Urinary bladder (tissue), 3 donors: ENCODE measurements at regions not wholly inside any gene's neighbourhood (a gene's known extent, or its start where the extent isn't known, plus 50 kb on each side); places are given as distances from the start of the nearest gene placed in this dataset.

Source experiments
- DNase-seq: peaks from one replicate; pipeline ENCODE4 v3.0.0-alpha.2; 2015; ENCODE audit errors: extremely low spot score
- H3K27ac ChIP-seq: one replicate; pipeline ENCODE4 v1.5.1; 2013; ENCODE audit warnings: low read depth, mild to moderate bottlenecking, moderate library complexity
- H3K36me3 ChIP-seq: one replicate; pipeline ENCODE4 v1.6.1; 2013; ENCODE audit warnings: mild to moderate bottlenecking, moderate library complexity; ENCODE audit not compliant: insufficient read depth
- H3K4me1 ChIP-seq: one replicate; pipeline ENCODE4 v1.6.1; 2013; ENCODE audit warnings: mild to moderate bottlenecking, moderate library complexity; ENCODE audit not compliant: insufficient read depth
- H3K4me3 ChIP-seq: one replicate; pipeline ENCODE4 v1.5.1; 2013; ENCODE audit warnings: low read depth, low read length
- WGBS: extraction: QIAGEN DNeasy Blood & Tissue Kit; methylation state at CpG from one replicate; pipeline ENCODE4 v1.1.7; 2013; 5-methylcytosine and 5-hydroxymethylcytosine counted together
- donor health status: healthy with polysubstance abuse.
- donor health status: healthy.

DNA sequence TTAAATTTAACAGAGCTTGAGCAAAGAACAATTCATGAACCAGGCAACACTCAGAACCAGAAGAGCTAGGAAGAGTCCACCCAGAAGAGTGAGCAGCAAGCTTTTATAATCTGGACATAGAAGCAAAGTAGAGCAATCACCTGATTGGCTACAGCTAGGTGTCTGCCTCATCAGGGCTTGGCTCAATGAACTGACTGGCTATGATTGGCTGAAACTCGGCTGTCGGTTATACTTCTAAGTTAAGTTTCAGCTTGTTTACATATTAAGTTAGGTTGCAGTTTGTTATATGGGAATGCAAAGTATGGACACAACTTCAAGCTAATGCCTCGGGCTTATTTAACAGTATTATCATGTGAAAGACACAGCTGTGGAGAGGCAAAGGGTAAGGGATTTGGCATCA, 63.2 kb upstream of the NABP1 start:
- Histone ChIP-seq H3K27ac (no peak overlapping the region), H3K36me3 (no peaks in the 10 kb centered on the region), H3K4me1 (no peaks in the 10 kb centered on the region), H3K4me3 (no peak overlapping the region)
- WGBS, result 88% methylated on average over 3 of the region's 3 CpGs
- DNase-seq, result no peak

DNA sequence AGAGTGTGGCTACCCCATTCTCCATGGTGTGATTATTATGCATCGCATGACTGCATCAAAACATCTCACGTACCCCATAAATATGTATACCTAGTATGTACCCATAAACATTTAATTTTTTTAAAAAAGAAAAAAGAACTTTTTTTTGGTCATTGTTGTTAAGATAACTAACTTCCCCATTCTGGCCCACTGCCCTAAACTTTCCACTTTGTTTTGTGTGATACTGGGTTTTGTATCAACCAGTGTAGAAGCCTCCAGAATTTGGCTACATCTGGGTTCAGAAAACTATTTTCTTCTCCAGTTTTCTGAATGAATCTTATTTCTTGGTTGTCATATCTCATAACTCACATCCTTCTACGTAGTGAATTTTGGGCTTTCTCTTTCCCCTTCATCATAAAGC, 62.3 kb upstream of the NABP1 start:
- Histone ChIP-seq H3K27ac (no peak overlapping the region), H3K4me3 (no peak overlapping the region), H3K36me3 (no peaks in the 10 kb centered on the region), H3K4me1 (no peaks in the 10 kb centered on the region)
- DNase-seq, result no peak
- WGBS, result 79% methylated on average over 3 of the region's 3 CpGs

DNA sequence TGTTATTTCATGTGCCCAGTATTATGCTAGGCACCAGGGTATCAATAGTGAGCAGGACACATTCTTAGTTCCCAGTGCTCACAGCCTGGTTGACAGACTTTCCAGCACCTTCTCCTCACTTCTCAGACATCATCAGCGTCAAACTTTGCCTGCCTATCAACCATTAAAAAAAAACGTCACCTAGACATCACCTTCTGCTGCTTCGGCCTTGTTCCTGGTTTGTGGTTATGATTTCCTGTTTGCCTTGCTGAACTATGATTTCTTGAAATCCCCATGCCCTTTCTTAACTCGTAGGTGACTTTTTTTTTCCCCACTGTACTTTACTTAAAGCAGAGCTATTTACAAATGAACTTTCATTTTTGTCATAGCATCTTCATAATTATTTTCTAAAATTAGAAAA, 60.4 kb upstream of the NABP1 start:
- DNase-seq, result no peak
- H3K4me3 ChIP-seq, result no peak overlapping the region
- no peaks in the 10 kb centered on the region for H3K4me1 ChIP-seq
- no peaks in the 10 kb centered on the region for H3K36me3 ChIP-seq
- no peak overlapping the region for H3K27ac ChIP-seq
- 69% methylated on average over 4 of the region's 4 CpGs for WGBS

DNA sequence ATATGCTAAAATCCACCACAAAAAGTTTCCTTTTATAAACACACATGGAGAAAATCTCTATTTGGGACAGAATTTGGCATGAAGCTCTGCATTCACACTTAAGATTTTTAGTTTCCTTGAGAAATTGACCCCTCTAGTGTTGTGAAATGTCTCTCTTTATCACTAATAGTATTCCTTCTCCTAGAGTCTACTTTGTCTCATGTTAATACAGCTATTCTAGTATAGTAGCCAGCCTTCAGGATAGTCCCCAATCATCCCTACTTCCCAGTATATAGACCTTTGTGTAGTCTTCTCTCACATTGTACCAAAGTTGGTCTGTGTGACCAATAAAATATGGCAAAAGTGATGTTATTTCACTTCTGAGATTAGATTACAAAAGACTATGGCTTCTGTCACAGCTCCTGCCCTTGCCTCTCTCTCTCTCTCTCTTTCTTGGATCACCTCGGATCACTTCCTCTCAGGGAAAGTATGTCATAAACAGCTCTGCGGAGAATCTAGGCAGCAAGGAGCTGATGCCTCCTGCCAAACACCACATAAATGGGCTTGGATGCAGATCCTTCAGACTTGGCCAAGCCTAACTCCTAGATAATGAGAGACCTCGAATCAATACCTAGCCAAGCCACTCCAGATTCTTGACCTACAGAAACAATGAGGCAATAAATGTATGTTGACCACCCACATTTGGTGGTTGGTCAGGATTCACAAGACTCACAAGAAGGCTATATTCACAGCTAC, 59.7 kb upstream of the NABP1 start:
- H3K4me3 ChIP-seq, result no peak overlapping the region
- WGBS, result 44% methylated on average over 3 of the region's 3 CpGs
- H3K27ac ChIP-seq, result no peak overlapping the region
- H3K4me1 ChIP-seq, result no peaks in the 10 kb centered on the region
- no peak for DNase-seq
- no peaks in the 10 kb centered on the region for H3K36me3 ChIP-seq

DNA sequence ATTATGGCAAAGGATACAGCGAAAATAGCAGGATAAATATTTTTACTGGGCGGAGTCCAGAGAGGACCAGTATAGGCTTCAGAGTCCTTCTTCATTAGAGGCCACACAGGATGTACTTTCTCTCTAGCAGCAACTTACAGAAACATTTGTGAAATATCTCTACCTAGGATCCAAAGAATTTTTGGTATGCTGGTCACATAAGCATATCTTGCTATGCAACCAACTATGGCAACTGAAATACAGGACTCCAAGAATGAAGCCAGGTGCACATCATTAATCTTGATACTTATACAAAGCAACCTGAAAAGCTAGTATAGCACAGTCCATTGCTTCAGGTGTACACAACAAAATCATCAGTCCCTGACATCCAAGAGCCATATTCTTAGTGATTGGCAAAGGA, 59.1 kb upstream of the NABP1 start:
- no peaks in the 10 kb centered on the region for H3K36me3 ChIP-seq
- no peaks in the 10 kb centered on the region for H3K4me1 ChIP-seq
- H3K27ac ChIP-seq, result no peak overlapping the region
- WGBS, result 94% methylated on average over 2 of the region's 2 CpGs
- H3K4me3 ChIP-seq, result no peak overlapping the region
- no peak for DNase-seq

DNA sequence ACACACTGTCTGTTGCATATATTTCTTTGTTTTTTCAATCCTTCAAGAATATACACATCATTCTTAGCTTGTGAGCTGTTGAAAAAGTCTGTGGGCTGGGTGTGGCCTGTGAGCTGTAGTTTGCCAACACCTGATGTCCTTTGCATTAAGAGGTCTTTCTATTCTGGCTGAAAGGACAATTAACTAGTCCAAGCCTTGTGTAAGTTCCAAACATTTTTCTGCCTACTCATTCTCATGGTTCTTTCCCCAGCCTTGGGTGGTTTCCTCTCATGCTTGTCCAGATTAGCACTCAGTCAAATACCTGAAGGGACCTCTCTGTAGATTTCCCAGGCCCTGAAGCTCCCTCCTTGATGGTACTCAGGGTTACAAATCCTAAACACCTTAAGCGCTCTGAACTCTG, 57.8 kb upstream of the NABP1 start:
- Histone ChIP-seq H3K36me3 (no peaks in the 10 kb centered on the region), H3K4me3 (no peak overlapping the region), H3K27ac (no peak overlapping the region), H3K4me1 (no peaks in the 10 kb centered on the region)
- no peak for DNase-seq
- 97% methylated on average over 1 of the region's 1 CpG for WGBS

DNA sequence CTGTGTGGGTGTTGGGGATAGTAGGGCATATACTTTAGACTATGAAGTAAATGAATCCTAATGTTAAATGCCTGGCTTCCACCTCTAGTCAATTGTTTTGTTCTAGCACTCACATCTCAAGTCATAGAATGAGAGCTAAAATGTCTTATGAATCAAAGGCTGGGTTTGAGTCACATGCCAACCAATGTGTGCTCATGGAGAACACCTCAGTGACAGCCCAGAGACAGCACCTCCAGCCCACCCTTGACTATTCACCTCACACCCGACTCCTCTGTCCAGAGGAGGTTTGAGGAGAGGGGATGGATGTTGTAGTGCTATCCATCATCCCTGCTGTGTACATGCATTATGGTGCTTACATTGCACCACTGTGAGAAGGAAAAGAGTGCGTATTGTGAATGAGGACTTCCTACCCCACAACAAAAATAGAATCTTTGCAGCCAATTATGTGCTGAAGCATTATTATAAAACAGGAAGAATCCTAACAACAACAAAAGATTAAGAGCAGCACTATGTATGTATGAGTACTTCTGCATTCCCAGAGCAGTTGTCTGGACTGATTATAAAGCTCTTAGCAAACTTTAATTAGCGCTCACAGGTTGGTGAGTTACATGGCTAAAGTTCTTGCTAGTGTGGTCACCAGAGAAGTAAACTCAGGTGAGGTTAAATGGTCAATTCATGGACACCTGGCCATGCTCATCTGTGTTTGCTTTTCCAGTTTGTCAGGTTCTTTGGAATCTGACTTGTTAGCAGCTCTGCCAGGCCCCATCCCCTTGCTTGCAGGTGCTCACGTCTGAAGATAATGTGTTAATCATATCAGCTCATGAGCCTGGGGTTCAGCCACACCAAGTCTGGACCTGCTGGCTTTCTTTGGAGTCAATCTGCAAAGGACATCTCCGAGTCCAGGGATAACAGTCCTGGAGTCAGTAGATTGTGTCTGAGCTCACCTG, 55.3 kb upstream of the NABP1 start:
- Histone ChIP-seq H3K4me1 (no peaks in the 10 kb centered on the region), H3K4me3 (no peak overlapping the region), H3K27ac (no peak overlapping the region), H3K36me3 (no peaks in the 10 kb centered on the region)
- DNase-seq, result no peak
- 88% methylated on average over 5 of the region's 5 CpGs for WGBS

DNA sequence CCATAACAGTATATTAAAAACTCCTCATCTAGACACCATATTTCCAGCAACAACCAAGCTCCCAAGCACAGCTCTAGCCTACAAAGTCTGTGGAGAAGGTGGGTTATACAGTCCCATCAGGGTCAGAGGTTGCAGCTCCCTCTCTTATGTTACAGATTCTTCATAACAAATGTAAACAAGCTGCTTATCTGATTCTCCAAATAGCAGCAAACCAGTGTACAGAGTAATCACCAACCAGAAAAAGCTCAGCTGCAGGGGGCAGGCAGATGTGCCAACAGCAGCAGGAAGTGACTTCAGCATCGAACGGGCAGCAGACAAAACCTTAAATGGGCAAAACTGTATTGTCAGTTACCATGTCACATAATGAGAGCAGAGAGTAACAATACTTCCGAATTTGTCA, 52.9 kb upstream of the NABP1 start:
- no peak for DNase-seq
- no peaks in the 10 kb centered on the region for H3K4me1 ChIP-seq
- WGBS, result 75% methylated on average over 3 of the region's 3 CpGs
- no peak overlapping the region for H3K27ac ChIP-seq
- no peak overlapping the region for H3K4me3 ChIP-seq
- no peaks in the 10 kb centered on the region for H3K36me3 ChIP-seq

DNA sequence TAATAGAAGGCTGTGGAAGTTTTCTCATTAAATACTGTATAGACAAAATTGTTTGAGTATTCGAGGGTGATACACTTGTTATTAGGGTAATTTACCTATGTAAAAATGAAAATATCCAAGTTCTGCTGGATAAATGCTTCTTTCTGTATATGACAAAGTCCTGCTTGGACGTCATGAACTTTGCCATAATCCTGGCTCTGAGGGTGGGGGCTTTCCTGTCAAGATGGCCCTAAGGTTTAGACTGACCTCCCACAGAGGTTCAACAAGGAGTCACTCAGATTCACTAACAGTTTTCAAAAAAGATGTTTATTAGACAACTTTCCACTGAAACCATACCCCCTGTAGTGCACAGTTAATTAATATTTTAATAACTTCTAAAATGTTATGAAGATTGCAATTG, 52.5 kb upstream of the NABP1 start:
- Histone ChIP-seq H3K27ac (no peak overlapping the region), H3K4me3 (no peak overlapping the region), H3K4me1 (no peaks in the 10 kb centered on the region), H3K36me3 (no peaks in the 10 kb centered on the region)
- 65% methylated on average over 2 of the region's 2 CpGs for WGBS
- DNase-seq, result no peak

DNA sequence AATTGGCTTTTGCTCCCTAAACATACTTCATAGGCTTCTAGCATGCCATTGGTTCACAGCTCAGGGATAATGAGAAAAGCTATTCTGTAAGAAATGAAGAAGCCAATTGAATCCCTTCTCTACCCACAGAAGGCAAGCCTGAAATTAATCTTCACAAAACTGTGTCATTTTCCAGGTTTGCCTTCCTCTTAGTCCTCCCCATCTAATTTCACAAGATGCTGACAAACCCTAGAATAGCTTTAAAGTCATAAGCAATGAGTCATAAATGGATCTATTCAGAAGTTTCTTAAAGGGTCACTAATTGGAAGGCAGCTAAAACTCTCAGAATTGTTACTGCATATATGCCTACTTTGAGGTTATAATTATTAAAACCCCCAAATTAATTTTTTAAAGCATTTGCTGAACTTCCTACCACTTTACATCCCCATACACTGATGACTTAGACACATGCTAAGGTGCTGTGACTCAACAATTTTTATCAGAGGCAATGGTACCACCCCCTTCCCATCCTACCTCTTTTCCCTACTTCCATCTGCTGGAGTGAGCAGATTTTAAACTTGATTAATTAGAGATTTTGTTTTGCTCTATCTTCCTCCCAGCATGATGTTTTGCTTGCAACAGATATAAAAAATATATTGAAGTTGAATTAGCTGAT, 51.3 kb upstream of the NABP1 start:
- Histone ChIP-seq H3K4me1 (no peaks in the 10 kb centered on the region), H3K36me3 (no peaks in the 10 kb centered on the region), H3K4me3 (no peak overlapping the region), H3K27ac (no peak overlapping the region)
- DNase-seq, result no peak

DNA sequence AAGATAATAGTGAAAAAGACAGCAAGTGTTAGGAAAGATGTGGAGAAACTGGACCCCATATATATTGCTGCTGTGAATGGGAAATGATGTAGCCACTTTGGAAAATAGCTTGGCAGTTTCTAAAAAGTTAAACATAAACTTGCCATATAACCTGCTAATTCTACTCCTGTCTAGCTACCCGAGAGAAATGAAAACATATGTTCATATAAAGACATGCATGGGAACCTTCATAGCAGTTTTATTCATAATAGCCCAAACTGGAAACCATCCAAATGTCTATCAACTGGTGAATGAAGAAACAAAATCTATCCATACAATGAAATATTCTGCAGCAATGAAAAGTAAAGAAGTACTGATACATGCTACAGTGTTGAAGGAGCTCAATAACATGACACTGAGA, 50.4 kb upstream of the NABP1 start:
- 51% methylated on average over 1 of the region's 1 CpG for WGBS
- H3K36me3 ChIP-seq, result no peaks in the 10 kb centered on the region
- DNase-seq, result no peak

More for the DNA sequence above, 50.4 kb upstream of the NABP1 start:
- Histone ChIP-seq H3K4me1 (no peaks in the 10 kb centered on the region), H3K27ac (no peak overlapping the region), H3K4me3 (no peak overlapping the region)
